Colon (tissue), 2 donors: ENCODE measurements at regions not wholly inside any gene's neighbourhood (a gene's known extent, or its start where the extent isn't known, plus 50 kb on each side); places are given as distances from the start of the nearest gene placed in this dataset.

ENCODE experiments used
- FAIRE-seq: peaks from 2 replicates; lab custom pipeline; 2012; peaks lifted over from hg19 to GRCh38; lab: Jason Lieb, UNC
- donor health status: control.
- donor health status: control.

- peak; percentile 21 for FAIRE-seq
Measured at GRCh38 chr13:99822820-99823219, 148.7 kb downstream of the ZIC5 start.

GRCh38 chr13:99821741-99822140 lies 149.8 kb downstream of the ZIC5 start:
- no peak for FAIRE-seq

GRCh38 chr13:99819967-99820366 lies 151.6 kb downstream of the ZIC5 start:
- FAIRE-seq = no peak

GRCh38 chr13:99816321-99816720 lies 155.2 kb downstream of the ZIC5 start:
- no peak for FAIRE-seq

GRCh38 chr13:99813336-99814095 lies 158.1 kb downstream of the ZIC5 start:
- FAIRE-seq = no peak

GRCh38 chr13:99812625-99813024 lies 158.9 kb downstream of the ZIC5 start:
- no peak for FAIRE-seq

GRCh38 chr13:99811067-99811700 lies 160.4 kb downstream of the ZIC5 start:
- no peak for FAIRE-seq

GRCh38 chr13:99809926-99810325 lies 161.6 kb downstream of the ZIC5 start:
- no peak for FAIRE-seq

- no peak for FAIRE-seq
Measured at GRCh38 chr13:99809496-99809895, 162.1 kb downstream of the ZIC5 start.

- FAIRE-seq = no peak
Measured at GRCh38 chr13:99808786-99809185, 162.8 kb downstream of the ZIC5 start.

GRCh38 chr13:99806671-99807070 lies 164.9 kb downstream of the ZIC5 start:
- no peak for FAIRE-seq

- FAIRE-seq = no peak
Measured at GRCh38 chr13:99805361-99805760, 166.2 kb downstream of the ZIC5 start.

- no peak for FAIRE-seq
Measured at GRCh38 chr13:99803141-99803540, 168.4 kb downstream of the ZIC5 start.

- no peak for FAIRE-seq
Measured at GRCh38 chr13:99802416-99802815, 169.2 kb downstream of the ZIC5 start.

GRCh38 chr13:99800951-99801350 lies 170.6 kb downstream of the ZIC5 start:
- FAIRE-seq = no peak

GRCh38 chr13:99800011-99800410 lies 171.6 kb downstream of the ZIC5 start:
- no peak for FAIRE-seq

GRCh38 chr13:99798756-99799155 lies 172.8 kb downstream of the ZIC5 start:
- no peak for FAIRE-seq

GRCh38 chr13:99797691-99798090 lies 173.9 kb downstream of the ZIC5 start:
- no peak for FAIRE-seq

- FAIRE-seq = no peak
Measured at GRCh38 chr13:99796175-99796819, 175.3 kb downstream of the ZIC5 start.

GRCh38 chr13:99792079-99792921 lies 179.3 kb downstream of the ZIC5 start:
- no peak for FAIRE-seq

GRCh38 chr13:99782669-99783068 lies 188.9 kb downstream of the ZIC5 start:
- FAIRE-seq = no peak

- FAIRE-seq = no peak
Measured at GRCh38 chr13:99778500-99778899, 193.1 kb downstream of the ZIC5 start.
